ENCODE measurements at regions not wholly inside any gene's neighbourhood (a gene's known extent, or its start where the extent isn't known, plus 50 kb on each side); places are given as distances from the start of the nearest gene placed in this dataset.

DNA sequence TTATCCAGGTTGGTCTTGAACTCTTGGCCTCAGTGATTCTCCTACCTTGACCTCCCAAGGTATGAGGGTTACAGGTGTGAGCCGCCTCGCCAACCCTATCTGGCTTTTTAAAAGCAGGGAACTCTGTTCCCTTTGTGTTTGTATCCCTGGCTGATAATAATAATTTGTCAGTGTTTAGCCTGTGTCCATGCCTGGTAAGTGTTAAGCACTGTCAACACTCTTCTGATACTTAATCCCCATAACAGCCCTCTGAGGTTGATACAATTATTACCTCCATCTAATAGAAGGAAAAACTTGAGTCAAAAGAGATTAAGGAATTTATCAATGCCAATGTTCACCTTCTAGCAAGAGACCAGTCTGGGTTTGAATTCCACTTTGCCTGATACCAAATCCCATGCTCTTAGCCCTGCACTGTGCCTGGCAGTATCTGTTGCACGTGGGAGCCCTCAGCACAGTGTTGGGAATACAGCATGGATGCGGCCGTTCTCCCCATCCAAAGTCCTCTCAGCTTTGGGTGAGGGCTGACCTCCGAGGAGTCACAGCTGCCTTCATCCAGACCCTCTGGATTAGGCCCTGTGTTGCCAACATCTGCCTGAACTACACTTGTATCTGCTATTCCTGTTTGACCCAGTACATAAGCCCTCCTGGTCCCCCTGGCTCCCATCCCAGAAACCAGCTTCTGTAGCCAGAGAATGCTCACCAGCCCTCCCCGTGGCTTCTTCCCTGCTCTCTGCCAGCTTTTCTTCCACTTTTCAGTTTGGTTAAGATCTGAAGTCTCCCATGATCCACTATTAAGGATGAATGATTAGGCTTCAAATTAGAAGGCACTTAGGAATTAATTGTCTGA is 335.6 kb upstream of the ASIC2 start (continued):
- no peak for TF ChIP-seq ZNF8 (CRISPR knock-in tag; IDR thresholded peaks at IDR 0.05)
- TF ChIP-seq ZNF565 (CRISPR knock-in tag; conservative IDR thresholded peaks at IDR 0.05; ENCODE audit: low read depth), result no peak
- TF ChIP-seq ZFP3 (CRISPR knock-in tag; IDR thresholded peaks at IDR 0.05), result no peak
- no peak for TF ChIP-seq TOX (CRISPR knock-in tag; IDR thresholded peaks at IDR 0.05; ENCODE audit: borderline replicate concordance)

DNA sequence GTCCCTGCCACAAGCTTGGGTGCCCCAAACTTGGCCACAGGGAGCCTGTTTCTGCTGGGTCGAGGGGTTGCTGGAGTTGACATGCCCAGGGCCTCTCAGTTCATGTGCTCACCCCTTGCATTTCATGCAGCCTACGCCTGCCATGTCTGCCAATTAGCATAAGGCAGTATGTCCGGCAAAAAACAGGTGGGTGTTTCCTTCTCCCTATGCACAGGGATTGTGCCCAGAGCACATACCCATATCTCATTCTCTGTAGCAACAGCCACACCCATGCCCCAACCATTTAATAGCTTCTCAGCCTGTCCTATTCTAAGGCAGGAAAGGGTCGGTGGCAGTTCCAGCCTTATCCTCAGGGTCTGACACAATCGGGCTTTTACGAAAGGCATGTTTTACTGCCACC is 340.4 kb upstream of the ASIC2 start:
- TF ChIP-seq ZFP3 (CRISPR knock-in tag; IDR thresholded peaks at IDR 0.05) (no peak), ZNF70 (CRISPR knock-in tag; IDR thresholded peaks at IDR 0.05) (no peak), RARB (CRISPR knock-in tag; IDR thresholded peaks at IDR 0.05) (no peak), PATZ1 (CRISPR knock-in tag; IDR thresholded peaks at IDR 0.05; ENCODE audit: borderline replicate concordance) (no peak), SNAI2 (CRISPR knock-in tag; IDR thresholded peaks at IDR 0.05) (no peak), PPARA (CRISPR knock-in tag; IDR thresholded peaks at IDR 0.05; ENCODE audit: borderline replicate concordance) (no peak), TCF4 (CRISPR knock-in tag; IDR thresholded peaks at IDR 0.05; ENCODE audit: borderline replicate concordance) (no peak), TOX (CRISPR knock-in tag; IDR thresholded peaks at IDR 0.05; ENCODE audit: borderline replicate concordance) (no peak), OSR1 (CRISPR knock-in tag; IDR thresholded peaks at IDR 0.05) (no peak), ESRRG (CRISPR knock-in tag; IDR thresholded peaks at IDR 0.05) (no peak), POU6F1 (CRISPR knock-in tag; IDR thresholded peaks at IDR 0.05; ENCODE audit: borderline replicate concordance, low read depth) (no peak), CSRNP3 (CRISPR knock-in tag; IDR thresholded peaks at IDR 0.05) (no peak)
- TF ChIP-seq, protein P1, sequence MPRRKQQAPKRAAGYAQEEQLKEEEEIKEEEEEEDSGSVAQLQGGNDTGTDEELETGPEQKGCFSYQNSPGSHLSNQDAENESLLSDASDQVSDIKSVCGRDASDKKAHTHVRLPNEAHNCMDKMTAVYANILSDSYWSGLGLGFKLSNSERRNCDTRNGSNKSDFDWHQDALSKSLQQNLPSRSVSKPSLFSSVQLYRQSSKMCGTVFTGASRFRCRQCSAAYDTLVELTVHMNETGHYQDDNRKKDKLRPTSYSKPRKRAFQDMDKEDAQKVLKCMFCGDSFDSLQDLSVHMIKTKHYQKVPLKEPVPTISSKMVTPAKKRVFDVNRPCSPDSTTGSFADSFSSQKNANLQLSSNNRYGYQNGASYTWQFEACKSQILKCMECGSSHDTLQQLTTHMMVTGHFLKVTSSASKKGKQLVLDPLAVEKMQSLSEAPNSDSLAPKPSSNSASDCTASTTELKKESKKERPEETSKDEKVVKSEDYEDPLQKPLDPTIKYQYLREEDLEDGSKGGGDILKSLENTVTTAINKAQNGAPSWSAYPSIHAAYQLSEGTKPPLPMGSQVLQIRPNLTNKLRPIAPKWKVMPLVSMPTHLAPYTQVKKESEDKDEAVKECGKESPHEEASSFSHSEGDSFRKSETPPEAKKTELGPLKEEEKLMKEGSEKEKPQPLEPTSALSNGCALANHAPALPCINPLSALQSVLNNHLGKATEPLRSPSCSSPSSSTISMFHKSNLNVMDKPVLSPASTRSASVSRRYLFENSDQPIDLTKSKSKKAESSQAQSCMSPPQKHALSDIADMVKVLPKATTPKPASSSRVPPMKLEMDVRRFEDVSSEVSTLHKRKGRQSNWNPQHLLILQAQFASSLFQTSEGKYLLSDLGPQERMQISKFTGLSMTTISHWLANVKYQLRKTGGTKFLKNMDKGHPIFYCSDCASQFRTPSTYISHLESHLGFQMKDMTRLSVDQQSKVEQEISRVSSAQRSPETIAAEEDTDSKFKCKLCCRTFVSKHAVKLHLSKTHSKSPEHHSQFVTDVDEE (CRISPR knock-in tag; IDR thresholded peaks at IDR 0.05), result no peak
- TF ChIP-seq, protein P2, sequence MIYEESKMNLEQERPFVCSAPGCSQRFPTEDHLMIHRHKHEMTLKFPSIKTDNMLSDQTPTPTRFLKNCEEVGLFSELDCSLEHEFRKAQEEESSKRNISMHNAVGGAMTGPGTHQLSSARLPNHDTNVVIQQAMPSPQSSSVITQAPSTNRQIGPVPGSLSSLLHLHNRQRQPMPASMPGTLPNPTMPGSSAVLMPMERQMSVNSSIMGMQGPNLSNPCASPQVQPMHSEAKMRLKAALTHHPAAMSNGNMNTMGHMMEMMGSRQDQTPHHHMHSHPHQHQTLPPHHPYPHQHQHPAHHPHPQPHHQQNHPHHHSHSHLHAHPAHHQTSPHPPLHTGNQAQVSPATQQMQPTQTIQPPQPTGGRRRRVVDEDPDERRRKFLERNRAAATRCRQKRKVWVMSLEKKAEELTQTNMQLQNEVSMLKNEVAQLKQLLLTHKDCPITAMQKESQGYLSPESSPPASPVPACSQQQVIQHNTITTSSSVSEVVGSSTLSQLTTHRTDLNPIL (CRISPR knock-in tag; IDR thresholded peaks at IDR 0.05; ENCODE audit: low read depth), result no peak
- no peak for ATAC-seq

DNA sequence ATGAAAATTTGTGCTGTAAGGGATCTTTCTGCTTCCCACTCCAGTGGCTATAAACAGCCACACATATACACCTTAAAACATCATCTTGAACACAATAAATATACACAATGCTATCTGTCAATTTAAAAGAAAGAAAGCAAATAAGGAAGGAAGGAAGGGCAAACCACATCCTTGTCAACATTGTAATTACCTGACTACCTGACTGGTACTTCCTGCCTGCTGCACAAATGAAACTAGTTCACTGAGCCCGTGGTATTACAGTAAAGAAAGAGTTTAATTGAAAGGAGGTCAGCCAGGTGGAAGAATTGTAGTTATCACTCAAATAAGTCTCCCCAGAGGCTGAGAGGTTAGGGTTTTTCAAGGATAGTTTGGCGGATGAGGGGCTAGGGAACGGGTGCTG is 344.4 kb upstream of the ASIC2 start:
- no peak for ATAC-seq
- TF ChIP-seq ISL1 (CRISPR knock-in tag; IDR thresholded peaks at IDR 0.05) (no peak), POU6F1 (CRISPR knock-in tag; IDR thresholded peaks at IDR 0.05; ENCODE audit: borderline replicate concordance, low read depth) (no peak), OSR1 (CRISPR knock-in tag; IDR thresholded peaks at IDR 0.05) (no peak), ESRRG (CRISPR knock-in tag; IDR thresholded peaks at IDR 0.05) (no peak), CSRNP3 (CRISPR knock-in tag; IDR thresholded peaks at IDR 0.05) (no peak), ZFP3 (CRISPR knock-in tag; IDR thresholded peaks at IDR 0.05) (no peak), GLIS3 (CRISPR knock-in tag; IDR thresholded peaks at IDR 0.05) (no peak), ARNTL (CRISPR knock-in tag; IDR thresholded peaks at IDR 0.05; ENCODE audit: borderline replicate concordance, low read depth) (no peak), ZFP30 (CRISPR knock-in tag; IDR thresholded peaks at IDR 0.05) (no peak), SNAI2 (CRISPR knock-in tag; IDR thresholded peaks at IDR 0.05) (no peak)
- TF ChIP-seq, protein P2 (CRISPR knock-in tag; IDR thresholded peaks at IDR 0.05; ENCODE audit: low read depth), result no peak
